ENCODE measurements at regions not wholly inside any gene's neighbourhood (a gene's known extent, or its start where the extent isn't known, plus 50 kb on each side); places are given as distances from the start of the nearest gene placed in this dataset.
"Not testable (repeated sequence)": the region's sequence is repeated elsewhere in the genome, so short reads cannot be mapped to it uniquely, and the experiment has no call there.

DNA sequence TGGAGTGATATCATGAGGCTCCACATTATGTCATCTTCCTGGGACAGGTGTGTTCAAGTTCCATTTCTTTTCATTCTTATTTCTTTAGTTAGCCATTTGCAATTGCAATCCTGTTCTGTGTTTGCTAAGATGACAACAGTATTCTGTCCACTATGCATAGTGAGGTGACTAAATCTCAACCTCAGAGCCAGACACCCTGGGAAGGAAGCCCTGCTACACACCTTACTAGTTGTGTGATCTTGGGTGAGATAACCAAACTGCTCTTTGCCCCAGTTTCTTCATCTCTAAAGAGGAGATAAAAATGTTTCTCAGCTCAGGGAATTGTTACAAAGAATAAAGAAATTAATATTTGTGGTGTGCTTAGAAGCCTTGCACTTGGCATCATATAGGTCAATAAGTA lies 215.1 kb upstream of the RPS23 start:
- DNase-seq (ENCODE audit: low spot score), result no peak

DNA sequence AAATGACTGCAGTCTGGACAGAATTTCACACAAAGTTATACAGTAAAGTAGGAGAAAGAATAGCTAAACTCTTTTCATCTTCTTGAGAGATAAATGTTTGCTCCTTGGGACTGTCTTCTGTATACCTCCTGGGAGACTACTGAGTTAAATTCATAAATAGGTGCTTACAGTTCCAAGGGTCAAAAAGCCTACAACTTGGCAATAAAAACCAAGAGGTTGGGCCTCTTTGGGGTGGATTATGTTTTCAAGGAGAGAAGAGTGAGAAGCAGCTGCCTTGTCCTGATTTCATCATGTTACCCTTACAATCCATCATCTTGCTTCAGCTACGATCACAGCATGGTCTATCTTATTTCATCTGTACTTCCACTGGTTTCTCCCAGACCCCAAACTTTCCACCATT lies 213.2 kb upstream of the RPS23 start:
- DNase-seq (ENCODE audit: low spot score), result no peak

DNA sequence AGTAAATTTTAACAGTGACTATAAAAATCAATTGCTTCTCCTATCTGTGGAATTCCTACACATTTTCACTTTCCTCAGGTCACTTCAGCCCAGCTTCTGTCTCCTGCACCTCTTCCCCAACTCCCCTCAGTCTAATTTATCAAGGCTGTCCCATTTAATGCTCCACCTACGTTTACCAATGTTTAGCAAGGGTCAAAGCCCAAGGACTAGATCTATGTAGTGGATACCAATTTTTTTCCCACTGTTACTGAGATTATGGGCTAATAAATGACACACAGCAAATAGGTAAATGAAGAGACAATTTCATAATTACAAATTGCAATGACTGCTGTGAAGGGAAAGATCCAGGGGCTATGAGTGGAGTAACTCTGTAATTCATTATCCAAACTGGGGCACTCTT lies 211.5 kb upstream of the RPS23 start:
- no peak for DNase-seq (ENCODE audit: low spot score)

DNA sequence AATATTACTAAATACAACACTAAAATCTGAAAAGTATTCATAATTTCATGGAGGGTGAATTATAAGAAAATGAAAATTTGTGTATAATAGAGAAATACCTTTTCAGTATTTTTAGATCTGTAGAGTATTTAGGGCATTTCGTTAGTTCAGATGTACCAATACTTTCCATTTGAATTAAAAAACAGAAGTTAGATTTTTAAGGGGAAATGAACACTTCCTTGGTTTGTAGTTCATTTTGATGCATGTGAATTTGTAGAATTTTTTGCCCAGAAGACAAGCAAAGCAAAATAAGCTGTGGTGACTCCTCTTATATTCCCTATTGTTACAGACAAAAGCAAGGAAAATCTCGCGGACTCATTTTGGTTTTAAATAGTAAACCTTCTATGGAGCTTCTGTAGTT lies 209.0 kb upstream of the RPS23 start:
- no peak for DNase-seq (ENCODE audit: low spot score)

DNA sequence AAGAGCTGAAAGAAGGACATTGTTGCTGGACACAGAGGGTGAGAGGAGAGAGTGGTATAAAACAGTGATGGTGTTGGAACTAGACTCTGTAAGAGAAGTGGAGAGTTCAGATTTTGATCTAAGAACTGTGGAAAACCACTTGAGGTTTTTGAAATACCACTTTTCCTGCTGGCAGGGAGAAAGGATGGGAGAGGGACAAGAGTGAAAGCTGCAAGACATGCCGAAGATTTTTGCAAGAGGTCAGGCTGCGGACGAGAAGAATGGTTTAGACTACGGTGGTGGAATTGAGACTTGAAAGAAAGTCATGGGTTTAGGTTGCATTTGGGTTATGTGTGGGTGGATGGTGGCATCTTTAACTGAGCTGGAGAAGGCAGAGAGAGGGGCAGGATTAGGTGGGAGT lies 202.2 kb upstream of the RPS23 start:
- DNase-seq (ENCODE audit: low spot score), result no peak

DNA sequence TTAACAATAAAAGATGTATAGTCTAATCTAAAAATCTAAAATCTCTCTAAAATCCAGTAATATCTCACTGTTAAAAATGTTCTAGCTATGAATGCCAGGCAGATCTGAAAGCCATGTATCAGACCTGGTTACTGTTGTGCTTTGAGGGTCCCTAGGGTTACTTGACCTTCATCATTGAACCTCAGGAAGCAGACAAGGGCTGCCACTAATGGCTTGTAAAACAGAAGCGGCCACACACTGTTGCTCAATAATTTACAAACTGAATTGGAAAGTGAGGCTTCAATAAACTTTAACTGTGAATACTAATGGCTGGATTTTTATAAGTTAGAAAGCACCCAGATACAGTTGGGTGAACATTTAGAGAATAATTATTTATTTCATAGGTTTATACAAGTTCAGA lies 198.0 kb upstream of the RPS23 start:
- DNase-seq (ENCODE audit: low spot score), result no peak

DNA sequence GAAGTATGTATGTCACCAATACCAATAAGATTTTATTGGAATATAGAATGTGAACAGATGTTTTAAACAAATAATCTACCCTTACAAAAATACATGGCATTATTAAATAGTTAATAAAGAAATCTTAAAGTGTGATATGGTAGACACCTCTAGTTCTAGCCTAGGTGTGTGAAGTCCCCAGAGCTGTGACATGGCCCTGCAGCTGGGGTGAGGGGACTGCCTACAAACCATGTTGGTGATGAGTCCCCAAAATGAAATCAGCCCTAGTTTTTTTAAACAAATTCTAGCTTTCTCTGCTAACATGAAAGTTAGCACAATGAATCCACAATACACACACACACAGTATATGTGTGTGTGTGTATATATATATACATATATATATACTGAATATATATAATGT lies 195.1 kb upstream of the RPS23 start:
- no peak for DNase-seq (ENCODE audit: low spot score)

DNA sequence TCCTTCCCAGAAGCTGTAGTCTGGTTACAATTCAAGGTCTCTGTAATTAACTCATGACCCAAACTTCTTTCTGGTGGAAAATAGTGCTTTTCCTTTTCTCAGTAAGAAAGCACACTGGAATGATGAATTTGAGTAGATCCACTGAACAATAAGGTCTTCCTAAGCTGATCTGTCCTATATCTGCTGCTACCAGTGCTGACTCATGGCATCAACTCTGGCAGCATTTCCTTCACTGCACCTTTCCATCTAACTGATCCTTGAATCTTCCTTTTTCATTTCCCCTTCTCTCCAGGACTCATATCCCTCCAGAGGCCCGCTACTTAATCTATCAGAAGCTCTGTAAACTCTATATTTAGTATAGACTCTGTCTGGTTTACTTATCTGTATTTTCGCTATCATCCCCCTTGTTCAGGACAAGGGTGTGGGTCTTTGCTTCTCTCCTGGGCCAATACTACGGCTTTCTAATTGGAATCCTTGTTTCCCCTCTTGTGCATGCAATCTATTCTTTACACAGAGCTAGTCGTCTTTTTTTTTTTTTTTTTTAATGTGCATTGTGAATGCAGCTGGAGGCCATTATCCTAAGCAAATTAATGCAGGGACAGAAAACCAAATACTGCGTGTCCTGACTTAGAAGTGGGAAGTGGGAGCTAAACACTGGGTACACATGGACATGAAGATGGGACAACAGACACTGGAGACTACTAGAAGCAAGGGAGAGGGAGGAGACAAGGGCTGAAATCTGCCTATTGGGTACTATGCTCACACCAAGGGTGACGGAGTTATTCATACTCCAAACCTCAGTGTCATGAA lies 192.2 kb upstream of the RPS23 start:
- no peak for DNase-seq (ENCODE audit: low spot score)

DNA sequence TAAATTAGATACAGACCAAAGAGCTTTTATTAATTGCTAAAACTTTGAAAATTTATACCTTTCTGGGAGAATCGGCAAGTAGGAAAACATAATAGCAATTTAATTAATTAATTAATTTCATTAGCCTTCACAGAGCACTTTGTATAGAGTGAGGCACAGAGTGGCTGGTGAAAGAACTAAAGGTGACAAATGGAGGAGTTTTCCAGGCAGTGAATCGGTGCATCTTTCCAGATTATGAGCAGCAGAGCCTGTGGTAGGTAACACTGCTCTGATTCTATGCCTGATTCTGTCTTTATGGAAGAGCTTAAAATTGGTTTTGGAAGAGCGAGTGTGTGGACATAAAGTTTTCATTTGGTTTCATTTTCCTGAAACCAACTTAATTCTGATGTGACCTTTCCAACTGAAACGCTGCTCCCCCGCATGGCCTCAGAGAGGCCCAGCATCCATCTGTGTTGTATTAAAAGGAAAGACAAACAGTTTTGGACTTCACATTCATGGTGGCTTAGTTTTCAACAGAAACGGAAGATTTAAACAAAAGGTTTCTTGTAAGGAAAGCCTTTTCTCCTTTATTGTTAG lies 188.9 kb upstream of the RPS23 start:
- no peak for DNase-seq (ENCODE audit: low spot score)

DNA sequence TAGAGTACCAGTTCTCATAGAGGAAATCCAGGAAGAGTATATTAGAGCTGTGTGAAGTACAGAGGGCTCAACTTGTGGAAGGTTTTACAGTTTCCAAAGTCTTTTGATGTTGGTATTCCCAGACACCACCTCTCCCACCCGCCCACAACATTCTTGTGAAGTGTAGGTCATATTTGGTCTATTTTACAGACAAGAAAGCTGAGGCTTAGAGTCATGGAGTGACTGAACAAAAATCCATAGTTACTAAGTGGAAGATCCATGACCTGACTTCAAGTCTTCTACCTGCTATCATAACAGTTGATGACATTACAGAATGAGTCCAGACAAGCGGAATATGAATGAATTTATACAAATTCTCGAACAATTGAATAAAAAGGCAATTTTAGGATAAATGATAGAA lies 187.1 kb upstream of the RPS23 start:
- no peak for DNase-seq (ENCODE audit: low spot score)

DNA sequence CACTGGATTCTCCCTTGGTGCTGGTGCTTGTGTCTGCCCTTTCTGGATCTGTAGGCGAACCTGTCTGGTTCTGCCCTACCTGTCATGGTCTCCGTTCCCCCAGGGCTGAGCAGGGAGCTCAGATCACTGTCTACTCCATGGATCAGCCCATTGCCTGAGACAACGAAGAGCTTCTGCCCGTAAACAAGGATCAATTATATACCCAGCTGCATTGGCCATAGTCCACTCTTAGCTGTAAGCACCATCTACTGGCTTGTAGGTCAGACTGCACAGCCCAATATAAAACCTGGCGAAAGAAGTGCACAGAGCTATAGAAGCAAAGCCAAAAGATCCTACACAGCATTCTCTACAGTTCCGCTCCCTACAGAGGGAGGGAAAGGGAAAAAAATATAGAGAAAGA lies 181.5 kb upstream of the RPS23 start:
- no peak for DNase-seq (ENCODE audit: low spot score)

DNA sequence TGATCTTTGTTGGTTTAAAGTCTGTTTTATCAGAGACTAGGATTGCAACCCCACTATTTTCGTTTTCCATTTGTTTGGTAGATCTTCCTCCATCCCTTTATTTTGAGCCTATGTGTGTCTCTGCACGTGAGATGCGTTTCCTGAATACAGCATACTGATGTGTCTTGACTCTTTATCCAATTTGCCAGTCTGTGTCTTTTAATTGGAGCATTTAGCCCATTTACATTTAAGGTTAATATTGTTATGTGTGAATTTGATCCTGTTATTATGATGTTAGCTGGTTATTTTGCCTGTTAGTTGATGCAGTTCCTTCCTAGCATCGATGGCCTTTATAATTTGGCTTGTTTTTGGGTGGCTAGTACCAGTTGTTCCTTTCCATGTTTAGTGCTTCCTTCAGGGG lies 177.2 kb upstream of the RPS23 start:
- DNase-seq (ENCODE audit: low spot score), result not testable (repeated sequence)

DNA sequence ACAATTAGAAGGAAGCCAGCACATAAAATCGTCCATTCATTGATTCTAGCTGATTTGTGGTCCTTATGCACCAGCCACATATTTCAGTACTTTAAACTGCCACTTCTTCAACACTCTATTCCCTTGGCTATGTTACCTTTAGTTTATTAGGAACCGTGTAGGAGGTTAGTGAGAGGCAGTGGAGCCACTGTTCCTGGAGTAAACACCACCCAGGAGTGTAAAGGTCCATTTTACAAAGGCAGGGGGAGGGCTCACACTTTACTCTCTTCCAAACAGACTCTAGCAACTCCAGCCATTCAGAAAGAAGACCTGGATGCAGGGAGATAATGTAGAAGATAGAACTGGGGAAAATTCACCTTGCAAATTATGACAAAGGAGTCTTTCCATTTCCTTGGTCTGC lies 170.2 kb upstream of the RPS23 start:
- no peak for DNase-seq (ENCODE audit: low spot score)

DNA sequence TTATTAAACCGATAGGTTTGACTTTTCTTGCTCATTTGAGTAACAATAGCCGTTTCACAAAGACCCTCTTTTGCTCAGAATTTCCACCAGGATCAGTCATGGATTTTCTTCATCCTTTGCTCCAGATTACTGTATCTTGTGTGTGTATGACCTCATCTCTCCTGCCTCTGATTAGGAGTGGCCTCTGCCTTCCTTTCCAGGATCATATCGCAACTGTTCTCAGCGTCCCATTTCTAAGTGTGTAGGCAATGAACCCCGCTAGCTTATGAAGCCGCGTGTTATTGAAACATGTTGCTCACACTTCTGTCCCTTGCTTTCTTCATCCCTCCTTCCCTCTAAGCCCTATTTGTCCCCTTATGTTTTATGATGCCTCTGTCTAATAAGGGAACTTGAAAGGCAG lies 169.8 kb upstream of the RPS23 start:
- no peak for DNase-seq (ENCODE audit: low spot score)

DNA sequence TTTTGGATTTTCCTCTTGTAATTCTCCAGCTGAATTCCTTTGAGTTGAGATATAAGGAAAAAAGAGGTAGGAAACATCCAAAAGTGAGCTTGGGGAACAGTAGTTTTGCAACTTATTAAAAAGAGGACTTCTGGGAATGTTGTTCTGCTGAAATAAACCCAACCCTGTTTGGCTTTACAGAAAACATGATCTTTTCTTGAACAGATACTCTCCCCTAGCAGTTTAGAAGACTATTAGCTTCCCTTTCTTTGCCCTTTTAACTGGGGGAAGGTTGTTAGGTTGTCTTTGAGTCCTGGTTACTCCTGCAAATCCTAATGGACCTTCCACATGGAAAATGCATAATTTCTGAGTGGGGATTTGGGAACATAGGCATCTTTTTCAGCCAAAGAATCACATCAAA lies 168.7 kb upstream of the RPS23 start:
- no peak for DNase-seq (ENCODE audit: low spot score)

DNA sequence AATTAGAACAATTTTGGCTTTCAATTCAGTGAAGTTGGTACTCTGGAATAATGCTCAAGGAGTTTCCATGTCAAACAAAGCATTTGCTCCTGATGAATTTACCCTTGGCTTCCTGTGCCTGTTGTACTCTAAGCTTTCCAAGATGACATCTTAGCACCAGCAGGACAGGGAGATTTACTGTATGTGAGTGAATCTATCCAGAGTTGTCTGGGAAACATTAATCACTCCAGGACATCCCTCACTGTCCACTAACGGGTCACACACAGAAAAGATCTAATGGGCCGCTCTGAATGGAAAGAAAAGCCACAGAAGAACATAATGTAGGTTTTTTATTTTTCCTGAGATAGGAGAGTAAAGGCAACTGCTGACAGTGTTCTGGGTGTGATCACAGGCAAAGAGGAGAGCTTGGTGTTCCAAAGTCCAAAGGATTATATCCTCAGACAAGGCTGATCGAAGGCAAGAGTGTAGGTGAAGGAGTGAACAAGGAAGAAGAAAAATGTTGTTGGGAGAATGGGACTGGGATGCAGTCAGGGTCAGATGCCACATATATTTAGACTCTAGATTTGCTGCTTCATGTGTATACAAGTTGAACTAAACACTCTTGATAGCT lies 167.7 kb upstream of the RPS23 start:
- no peak for DNase-seq (ENCODE audit: low spot score)

DNA sequence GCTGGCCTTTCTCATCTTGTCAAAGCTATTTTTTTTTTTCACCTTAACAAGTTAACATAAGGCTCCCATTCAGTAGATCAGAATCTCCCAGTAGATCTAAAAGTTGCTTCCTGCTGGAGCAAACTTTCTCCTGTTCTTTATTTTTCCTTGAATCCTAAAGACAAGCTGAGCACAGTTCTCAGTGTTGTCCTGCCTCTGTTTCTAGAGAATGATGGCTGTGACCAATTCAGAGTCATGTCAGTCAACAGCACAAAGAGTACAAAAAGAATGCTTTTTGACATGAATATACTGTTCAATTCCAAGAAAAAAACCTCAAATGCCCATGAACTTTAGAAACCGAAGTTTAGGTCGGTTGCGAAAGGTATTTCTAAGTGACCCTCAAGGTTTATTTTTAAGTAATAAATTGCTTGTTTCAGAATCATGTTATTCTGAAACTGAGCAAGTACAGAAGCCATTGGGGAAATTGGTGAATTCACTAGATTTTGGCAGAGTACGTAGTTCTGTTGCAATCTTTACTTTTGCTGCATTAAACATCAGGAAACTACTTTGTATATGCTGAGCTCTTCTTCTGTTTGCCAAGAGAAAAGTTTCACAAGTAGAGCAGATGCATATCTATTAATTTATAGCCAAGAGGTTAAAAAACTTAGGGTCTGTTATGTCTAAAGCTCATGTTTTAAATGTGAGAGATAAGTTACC lies 161.7 kb upstream of the RPS23 start:
- no peak for DNase-seq (ENCODE audit: low spot score)

DNA sequence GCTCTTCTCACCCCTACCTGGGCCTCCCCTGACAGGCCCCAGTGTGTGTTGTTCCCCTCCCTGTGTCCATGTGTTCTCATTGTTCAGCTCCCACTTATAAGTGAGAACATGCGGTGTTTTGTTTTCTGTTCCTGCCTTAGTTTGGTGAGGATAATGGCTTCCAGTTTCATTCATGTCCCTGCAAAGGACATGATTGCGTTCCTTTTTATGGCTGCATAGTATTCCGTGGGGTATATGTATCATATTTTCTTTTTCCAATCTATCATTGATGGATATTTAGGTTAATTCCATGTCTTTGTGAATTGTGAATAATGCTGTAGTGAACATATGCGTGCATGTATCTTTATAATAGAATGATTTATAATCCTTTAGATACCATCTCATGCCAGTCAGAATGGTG lies 159.4 kb upstream of the RPS23 start:
- not testable (repeated sequence) for DNase-seq (ENCODE audit: low spot score)

DNA sequence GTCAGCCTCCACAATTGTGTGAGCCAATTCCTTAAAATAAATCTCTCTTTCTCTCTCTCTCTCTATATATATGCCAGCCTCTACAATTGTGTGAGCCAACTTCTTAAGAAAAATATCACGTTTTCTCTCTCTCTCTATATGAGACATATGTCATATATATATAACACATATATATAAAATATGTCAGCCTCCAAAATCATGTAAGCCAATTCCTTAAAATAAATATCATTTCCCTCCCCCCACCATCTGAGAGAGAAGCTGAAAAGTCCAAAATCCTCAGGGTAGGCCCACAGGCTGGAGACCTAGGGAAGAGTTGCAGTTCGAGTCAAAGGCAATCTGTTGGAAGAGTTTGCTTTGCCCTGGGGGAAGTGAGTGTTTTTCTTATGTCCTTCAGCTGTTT lies 158.1 kb upstream of the RPS23 start:
- no peak for DNase-seq (ENCODE audit: low spot score)

DNA sequence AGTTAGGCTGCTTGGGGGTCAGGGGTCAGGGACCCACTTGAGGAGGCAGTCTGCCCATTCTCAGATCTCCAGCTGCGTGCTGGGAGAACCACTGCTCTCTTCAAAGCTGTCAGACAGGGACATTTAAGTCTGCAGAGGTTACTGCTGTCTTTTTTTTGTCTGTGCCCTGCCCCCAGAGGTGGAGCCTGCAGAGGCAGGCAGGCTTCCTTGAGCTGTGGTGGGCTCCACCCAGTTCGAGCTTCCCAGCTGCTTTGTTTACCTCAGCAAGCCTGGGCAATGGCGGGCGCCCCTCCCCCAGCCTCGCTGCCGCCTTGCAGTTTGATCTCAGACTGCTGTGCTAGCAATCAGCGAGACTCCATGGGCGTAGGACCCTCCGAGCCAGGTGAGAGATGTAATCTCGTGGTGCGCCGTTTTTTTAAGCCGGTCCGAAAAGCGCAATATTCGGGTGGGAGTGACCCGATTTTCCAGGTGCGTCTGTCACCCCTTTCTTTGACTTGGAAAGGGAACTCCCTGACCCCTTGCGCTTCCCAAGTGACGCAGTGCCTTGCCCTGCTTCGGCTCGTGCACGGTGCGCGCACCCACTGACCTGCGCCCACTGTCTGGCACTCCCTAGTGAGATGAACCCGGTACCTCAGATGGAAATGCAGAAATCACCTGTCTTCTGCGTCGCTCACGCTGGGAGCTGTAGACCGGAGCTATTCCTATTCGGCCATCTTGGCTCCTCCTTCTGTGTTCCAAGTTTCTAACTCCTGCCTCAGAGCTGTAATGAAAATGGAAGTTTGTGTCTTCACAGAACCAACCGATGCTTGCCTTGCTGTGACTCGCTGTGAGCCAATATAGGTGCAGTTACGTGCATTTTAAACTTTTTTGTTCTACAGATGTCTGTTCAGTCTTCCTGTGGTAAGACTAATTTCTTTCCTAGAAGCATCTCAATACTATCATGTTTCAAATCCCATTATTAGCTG lies 156.8 kb upstream of the RPS23 start:
- DNase-seq (ENCODE audit: low spot score), result not testable (repeated sequence)

DNA sequence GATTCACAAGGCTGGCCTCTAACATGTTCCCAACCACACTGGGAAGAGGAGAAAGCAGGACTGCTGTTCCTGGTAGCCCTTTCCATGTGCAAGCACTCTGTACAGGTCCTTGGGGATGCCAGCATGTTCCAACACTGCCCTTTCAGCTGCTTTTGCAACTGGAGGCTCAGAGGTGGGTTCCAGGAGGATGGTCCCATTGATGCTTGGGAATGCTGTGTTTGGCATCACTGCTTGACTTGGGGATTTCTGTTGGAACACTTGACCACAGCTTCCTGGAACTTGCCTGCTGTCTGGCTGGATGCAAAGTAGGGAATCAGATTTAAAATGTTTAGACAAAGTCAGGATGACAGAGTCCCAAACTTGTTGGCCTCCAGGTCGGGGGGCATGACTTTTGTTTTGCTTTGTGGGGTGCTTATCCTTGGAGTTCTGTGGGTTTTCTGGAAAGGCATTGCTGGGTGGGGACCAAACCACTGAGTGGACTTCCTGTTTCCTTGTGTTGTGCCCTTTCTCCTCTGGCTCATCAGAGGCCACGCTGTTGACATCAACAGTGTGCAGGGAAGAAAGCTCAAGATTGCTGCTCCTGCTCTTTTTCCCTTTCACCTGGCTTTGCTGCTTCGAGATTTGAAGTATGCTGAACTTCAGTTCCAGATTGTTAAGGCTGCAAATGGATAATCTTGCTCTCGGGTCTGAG lies 148.5 kb upstream of the RPS23 start:
- no peak for DNase-seq (ENCODE audit: low spot score)

Measured in Ammon's horn (tissue), 1 donor.